Endothelial cell of umbilical vein (primary cell): ENCODE measurements at regions not wholly inside any gene's neighbourhood (a gene's known extent, or its start where the extent isn't known, plus 50 kb on each side); places are given as distances from the start of the nearest gene placed in this dataset.

Experiments
- CTCF ChIP-seq, 2 donors: IDR thresholded peaks; 1 replicate in 1 of 2; 2 replicates in 1 of 2; pipeline ENCODE4 v1.5.1; 2011; ENCODE audit warnings: low read length in 2 of 2, mild to moderate bottlenecking in 2 of 2, moderate library complexity in 2 of 2, control low read depth in 1 of 2, inconsistent platforms in 1 of 2, low read depth in 1 of 2; ENCODE audit not compliant: insufficient read depth in 1 of 2; ENCODE audit errors: extremely low read depth in 1 of 2
- EZH2 ChIP-seq: IDR thresholded peaks from 2 replicates; pipeline ENCODE4 v1.6.1; 2012; ENCODE audit warnings: borderline replicate concordance, low read depth, mild to moderate bottlenecking, moderate library complexity, low read length, inconsistent platforms; ENCODE audit not compliant: severe bottlenecking
- MAX ChIP-seq: IDR thresholded peaks from 2 replicates; pipeline ENCODE4 v1.6.1; 2011; ENCODE audit not compliant: insufficient read depth, insufficient read length
- POLR2A ChIP-seq: IDR thresholded peaks from 2 replicates; pipeline ENCODE4 v1.6.1; 2012; ENCODE audit warnings: low read depth, mild to moderate bottlenecking, control low read depth, low read length

GRCh38 chr12:107931761-107932160 is 157.3 kb downstream of the ASCL4 start:
- TF ChIP-seq CTCF (IDR thresholded peaks at IDR 0.05; ENCODE audit: extremely low read depth in 1 of 2, insufficient read depth in 1 of 2, low read depth in 1 of 2, low read length in 2 of 2) (no peak), POLR2A (no peak), MAX (no peak), EZH2 (no peak)
